ENCODE measurements at regions not wholly inside any gene's neighbourhood (a gene's known extent, or its start where the extent isn't known, plus 50 kb on each side); places are given as distances from the start of the nearest gene placed in this dataset.

DNA sequence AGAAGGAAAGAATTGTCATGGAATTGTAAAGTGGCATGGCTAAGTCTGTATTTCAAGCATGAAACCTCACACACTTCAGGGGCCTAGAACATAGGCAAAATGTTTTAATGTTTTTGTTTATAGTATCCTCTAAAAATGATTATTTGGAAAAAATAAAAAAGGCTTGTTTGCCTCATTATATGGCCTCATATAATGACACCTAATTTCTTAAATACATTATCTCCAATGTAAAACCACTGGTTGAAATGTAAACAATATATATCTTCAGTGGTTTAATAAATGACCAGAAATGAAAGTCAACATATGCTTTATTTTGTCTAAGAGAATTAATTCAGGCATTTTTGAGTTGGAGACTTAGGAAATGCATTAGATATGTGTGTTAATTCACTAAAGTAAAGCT lies 1736.6 kb downstream of the EFNA5 start:
- no peak for TF ChIP-seq EZH2 (IDR thresholded peaks at IDR 0.05; ENCODE audit: low read length)
- TF ChIP-seq, protein P1, sequence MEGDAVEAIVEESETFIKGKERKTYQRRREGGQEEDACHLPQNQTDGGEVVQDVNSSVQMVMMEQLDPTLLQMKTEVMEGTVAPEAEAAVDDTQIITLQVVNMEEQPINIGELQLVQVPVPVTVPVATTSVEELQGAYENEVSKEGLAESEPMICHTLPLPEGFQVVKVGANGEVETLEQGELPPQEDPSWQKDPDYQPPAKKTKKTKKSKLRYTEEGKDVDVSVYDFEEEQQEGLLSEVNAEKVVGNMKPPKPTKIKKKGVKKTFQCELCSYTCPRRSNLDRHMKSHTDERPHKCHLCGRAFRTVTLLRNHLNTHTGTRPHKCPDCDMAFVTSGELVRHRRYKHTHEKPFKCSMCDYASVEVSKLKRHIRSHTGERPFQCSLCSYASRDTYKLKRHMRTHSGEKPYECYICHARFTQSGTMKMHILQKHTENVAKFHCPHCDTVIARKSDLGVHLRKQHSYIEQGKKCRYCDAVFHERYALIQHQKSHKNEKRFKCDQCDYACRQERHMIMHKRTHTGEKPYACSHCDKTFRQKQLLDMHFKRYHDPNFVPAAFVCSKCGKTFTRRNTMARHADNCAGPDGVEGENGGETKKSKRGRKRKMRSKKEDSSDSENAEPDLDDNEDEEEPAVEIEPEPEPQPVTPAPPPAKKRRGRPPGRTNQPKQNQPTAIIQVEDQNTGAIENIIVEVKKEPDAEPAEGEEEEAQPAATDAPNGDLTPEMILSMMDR (optimal IDR thresholded peaks at IDR 0.05 in 1 of 3, IDR thresholded peaks at IDR 0.05 in 1 of 3, conservative IDR thresholded peaks at IDR 0.05 in 1 of 3; ENCODE audit: extremely low read depth in 1 of 3, insufficient read depth in 2 of 3, low read length in 3 of 3) = no peak
